LNCAP (cell line): ENCODE measurements at regions not wholly inside any gene's neighbourhood (a gene's known extent, or its start where the extent isn't known, plus 50 kb on each side); places are given as distances from the start of the nearest gene placed in this dataset.

Experiments
- TF ChIP-seq, protein P1 (sequence below): fragments of 450-650 bp; IDR thresholded peaks from 2 replicates; pipeline ENCODE4 v1.5.1; 2017; ENCODE audit warnings: mild to moderate bottlenecking

DNA sequence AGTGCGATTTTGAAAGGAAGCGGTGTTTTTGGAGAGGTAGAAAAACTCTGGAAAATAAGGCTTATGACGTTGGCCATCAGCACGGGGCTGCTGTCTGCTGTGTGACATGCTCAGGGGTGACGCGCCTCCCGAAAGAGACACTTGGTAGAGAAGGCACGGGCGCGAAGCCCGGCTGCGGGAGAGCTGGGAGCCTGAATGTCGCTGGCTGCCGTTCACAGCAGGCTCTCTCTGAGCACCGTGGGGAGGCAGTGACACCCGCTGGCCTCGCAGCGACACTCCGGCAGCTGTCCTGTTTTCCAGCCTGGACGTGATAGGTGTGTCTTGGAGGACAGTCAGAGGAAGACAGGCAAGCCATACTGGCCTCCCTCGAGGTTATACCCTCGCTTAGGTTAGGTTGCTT lies 759.1 kb upstream of the RBFOX1 start:
- TF ChIP-seq, protein P1, sequence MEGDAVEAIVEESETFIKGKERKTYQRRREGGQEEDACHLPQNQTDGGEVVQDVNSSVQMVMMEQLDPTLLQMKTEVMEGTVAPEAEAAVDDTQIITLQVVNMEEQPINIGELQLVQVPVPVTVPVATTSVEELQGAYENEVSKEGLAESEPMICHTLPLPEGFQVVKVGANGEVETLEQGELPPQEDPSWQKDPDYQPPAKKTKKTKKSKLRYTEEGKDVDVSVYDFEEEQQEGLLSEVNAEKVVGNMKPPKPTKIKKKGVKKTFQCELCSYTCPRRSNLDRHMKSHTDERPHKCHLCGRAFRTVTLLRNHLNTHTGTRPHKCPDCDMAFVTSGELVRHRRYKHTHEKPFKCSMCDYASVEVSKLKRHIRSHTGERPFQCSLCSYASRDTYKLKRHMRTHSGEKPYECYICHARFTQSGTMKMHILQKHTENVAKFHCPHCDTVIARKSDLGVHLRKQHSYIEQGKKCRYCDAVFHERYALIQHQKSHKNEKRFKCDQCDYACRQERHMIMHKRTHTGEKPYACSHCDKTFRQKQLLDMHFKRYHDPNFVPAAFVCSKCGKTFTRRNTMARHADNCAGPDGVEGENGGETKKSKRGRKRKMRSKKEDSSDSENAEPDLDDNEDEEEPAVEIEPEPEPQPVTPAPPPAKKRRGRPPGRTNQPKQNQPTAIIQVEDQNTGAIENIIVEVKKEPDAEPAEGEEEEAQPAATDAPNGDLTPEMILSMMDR = peak; percentile 15; the same call in 1 of the 2 replicates

DNA sequence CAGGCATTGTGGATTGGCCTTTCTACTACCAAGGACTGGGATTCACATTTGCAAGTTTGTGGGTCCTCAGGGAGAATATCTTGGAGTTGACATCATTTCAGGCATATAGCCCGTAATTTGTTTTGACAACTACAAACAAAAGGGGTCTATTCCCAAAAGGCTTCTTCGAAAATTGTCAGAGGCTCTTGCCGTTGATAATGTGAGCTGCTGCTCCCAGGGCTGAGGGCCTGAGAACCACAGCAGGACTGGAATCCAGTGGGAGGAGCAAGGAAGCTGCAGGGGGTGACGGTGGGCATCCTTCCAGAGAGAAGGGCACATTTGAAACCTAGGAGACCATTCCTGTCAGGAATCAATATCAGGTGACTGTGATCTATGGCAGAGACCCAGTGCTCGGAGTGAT lies 761.6 kb upstream of the RBFOX1 start:
- TF ChIP-seq, protein P1 = no peak

DNA sequence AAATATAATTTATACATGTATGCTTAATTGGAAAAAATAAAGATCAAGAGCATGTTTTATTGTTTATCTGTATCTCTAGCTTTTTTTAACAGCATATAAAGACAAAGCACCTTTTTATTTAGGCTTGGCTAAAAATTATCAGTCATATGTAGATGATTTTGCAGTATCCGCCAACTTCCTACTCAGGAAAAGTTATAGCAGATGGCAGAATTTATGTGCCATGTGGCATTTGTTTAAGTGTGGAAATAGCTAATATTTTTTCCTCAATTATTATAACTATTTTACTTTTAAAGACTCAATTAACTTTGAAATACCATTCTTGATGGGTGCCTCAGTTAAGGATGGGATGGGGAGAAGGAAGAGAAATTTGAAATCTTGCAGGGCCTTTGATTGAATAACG lies 762.1 kb upstream of the RBFOX1 start:
- TF ChIP-seq, protein P1 = no peak

DNA sequence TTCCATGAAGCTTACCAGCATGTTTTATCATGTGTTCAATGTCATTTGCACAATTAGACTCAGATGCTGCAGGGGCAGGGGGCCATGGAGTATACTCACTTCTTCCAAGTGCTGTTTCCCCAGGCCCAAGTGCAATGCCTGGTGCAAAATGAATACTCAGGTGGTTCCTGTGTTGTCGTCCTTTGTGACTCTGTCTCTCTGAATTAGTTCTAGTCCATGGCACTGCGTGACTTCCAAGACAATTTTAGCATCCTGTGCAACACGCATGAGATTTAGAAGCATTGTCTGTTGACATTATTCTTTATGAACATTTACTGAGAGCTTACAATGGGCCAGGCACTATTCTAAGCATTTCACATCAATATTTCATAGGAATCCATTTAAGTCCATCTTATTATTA lies 769.7 kb upstream of the RBFOX1 start:
- TF ChIP-seq, protein P1 = no peak

DNA sequence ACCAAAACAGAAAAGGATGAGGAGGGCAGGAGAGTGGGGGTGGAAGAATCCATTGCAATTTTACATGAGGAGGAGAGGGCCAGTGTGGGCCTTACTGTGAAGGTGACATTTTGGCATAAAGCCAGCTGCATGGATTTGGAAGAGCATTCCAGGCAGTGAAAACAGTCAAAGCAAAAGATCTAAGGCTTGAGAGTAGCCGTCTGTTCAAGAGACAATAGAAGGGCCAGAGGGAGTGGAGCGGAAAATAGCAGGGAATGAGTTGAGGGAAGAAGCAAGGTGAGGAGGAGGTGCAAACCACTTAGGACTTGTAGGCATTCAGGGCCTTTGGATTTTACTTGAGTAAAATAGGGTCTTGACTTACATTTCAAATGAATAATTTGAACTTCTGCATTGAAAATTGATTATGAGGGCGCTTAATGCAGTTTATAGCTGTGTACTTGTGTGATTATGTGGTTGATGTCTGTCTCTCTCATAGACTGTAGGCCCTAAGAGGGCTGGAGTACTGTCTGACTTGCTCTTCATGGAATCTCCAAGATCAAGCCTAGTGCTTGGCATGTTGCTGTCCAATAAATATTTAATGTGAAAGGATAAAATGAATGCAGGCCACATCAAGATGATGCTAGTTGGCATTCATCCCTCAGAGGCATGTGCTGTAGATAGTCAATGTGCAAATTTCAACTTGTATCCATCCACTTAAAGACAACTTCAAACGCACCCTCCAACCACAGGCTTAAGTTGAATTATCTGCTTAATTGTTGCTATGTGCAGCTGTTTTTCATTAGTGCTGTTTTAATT lies 772.1 kb upstream of the RBFOX1 start:
- TF ChIP-seq, protein P1 = no peak

DNA sequence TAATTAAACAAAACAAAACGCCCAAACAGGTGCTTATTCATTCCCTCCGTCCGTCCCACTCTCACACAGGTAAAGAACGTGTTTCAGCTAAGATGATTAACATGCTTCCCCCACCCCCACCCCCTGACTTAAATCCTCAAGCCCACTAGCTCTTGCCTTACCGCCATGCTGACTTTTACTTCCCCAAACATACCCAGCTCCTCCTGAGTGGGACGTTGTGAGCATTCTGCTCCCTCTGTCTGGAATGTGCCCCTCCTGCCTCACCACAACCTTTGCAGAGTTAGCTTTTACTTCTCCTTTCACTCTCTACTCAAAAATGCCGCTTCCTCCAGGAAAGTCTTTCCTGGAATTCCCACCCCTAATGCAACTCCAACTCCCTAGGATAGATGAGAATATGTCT lies 774.0 kb upstream of the RBFOX1 start:
- TF ChIP-seq, protein P1 = no peak

DNA sequence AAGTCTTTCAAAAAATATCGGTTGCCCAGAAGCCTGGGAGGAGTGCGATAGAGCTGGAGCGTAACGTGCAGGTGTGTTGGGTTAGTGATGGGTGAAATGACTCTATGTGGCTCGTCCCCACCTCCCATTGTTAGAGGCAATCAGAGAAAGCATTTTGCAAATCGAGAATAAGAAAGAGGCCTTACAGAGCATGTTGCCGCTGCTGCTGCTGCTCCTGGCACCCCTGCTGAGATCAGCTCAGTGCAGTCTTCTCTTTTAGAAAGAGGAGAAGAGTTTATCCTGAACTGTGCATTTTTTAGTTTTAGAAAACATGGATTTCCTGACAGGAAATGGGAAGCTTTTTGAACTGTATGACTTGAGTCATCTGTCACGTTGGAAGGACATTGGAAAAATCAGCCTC lies 774.5 kb upstream of the RBFOX1 start:
- TF ChIP-seq, protein P1 = no peak
